Ovary (tissue), 7 donors: ENCODE measurements at regions not wholly inside any gene's neighbourhood (a gene's known extent, or its start where the extent isn't known, plus 50 kb on each side); places are given as distances from the start of the nearest gene placed in this dataset.

Source experiments
- DNase-seq, 5 donors: peaks; one replicate each; pipeline ENCODE4 v3.0.0-alpha.2; 2019 to 2020
- H3K27ac ChIP-seq, 2 donors: fragments of 200-600 bp; one replicate each; pipeline versions ENCODE4 v1.5.1 to v1.8.0; 2019 to 2022
- H3K27me3 ChIP-seq: fragments of 200-600 bp; one replicate; pipeline ENCODE4 v1.8.0; 2022
- H3K36me3 ChIP-seq: fragments of 200-600 bp; sonication (generic); one replicate; pipeline ENCODE4 v1.5.1; 2019
- H3K4me1 ChIP-seq: one replicate; pipeline ENCODE4 v1.8.1; 2013; ENCODE audit warnings: mild to moderate bottlenecking, moderate library complexity; ENCODE audit not compliant: insufficient read depth
- H3K4me3 ChIP-seq: fragments of 200-600 bp; sonication (generic); one replicate; pipeline ENCODE4 v1.5.1; 2017
- H3K9me3 ChIP-seq, 2 donors: fragments of 200-600 bp in 1 of 2; sonication (generic) in 1 of 2; one replicate each; pipeline versions ENCODE4 v1.5.1 to v1.8.1; 2013 to 2019; ENCODE audit warnings: mild to moderate bottlenecking in 1 of 2, moderate library complexity in 1 of 2
- CTCF ChIP-seq, 3 donors: fragments of 450-650 bp in 2 of 3; fragments of 200-600 bp in 1 of 3; IDR thresholded peaks; one replicate each; pipeline versions ENCODE4 v1.5.1 to v1.8.0; 2016 to 2022; ENCODE audit warnings: antibody characterized with exemption in 3 of 3, mild to moderate bottlenecking in 1 of 3
- EP300 ChIP-seq: sonication (generic); formaldehyde crosslinking; IDR thresholded peaks from one replicate; pipeline ENCODE4 v1.6.1; 2017; ENCODE audit warnings: antibody characterized with exemption
- POLR2A ChIP-seq: fragments of 450-650 bp; IDR thresholded peaks from one replicate; pipeline ENCODE4 v1.6.1; 2017; ENCODE audit warnings: antibody characterized with exemption, mild to moderate bottlenecking, moderate library complexity
- WGBS, 3 donors: extraction: QIAGEN DNeasy Blood & Tissue Kit in 1 of 3; methylation state at CpG; one replicate each; pipeline versions ENCODE4 v1.1.5 to v1.1.7; 2013 to 2017; 5-methylcytosine and 5-hydroxymethylcytosine counted together
- intact Hi-C, 4 donors: fragments of 100-400 bp; cut with DNase I; formaldehyde crosslinking; loops; one replicate each; pipeline versions ENCODE4 v1.11.0 to v1.15.1; 2022 to 2023
- donor health status: DM: no; HTN: no; CAD: no; lungs with moderate emphysema.
- donor health status: DM: no; HTN: no; CAD: no.
- donor health status: Bipolar disorder and iron deficiency.
- donor health status: DM: no; HTN: no; CAD: no.
- donor health status: DM: yes; HTN: yes; CAD: no.

- H3K36me3 ChIP-seq: no peaks in the 10 kb centered on the region
- WGBS, 3 donors: 63 to 70% (median 66%) methylated on average over 3 of the region's 3 CpGs
- intact Hi-C loops: no loop called here
- H3K9me3 ChIP-seq: no peaks in the 10 kb centered on the region
- no peaks in the 10 kb centered on the region for H3K27me3 ChIP-seq
- no peak for DNase-seq
- TF ChIP-seq EP300 (no peak), CTCF (IDR thresholded peaks at IDR 0.05) (no peak)
- H3K4me1 ChIP-seq: no peaks in the 10 kb centered on the region
- H3K4me3 ChIP-seq: no peak overlapping the region
- no peak overlapping the region for H3K27ac ChIP-seq
These were observed 476.2 kb upstream of the POU3F2 start for GRCh38 chr6:98358173-98358572.

- H3K36me3 ChIP-seq: no peaks in the 10 kb centered on the region
- no peak overlapping the region for H3K27ac ChIP-seq
- H3K9me3 ChIP-seq: no peaks in the 10 kb centered on the region
- H3K27me3 ChIP-seq: no peaks in the 10 kb centered on the region
- no peak for DNase-seq
- TF ChIP-seq POLR2A (no peak), CTCF (IDR thresholded peaks at IDR 0.05) (no peak), EP300 (no peak)
- intact Hi-C loops: no loop called here
- H3K4me1 ChIP-seq: no peaks in the 10 kb centered on the region
- WGBS, 3 donors: 81 to 84% (median 82%) methylated on average over 6 of the region's 6 CpGs
- no peak overlapping the region for H3K4me3 ChIP-seq
These were observed 468.0 kb upstream of the POU3F2 start for GRCh38 chr6:98366371-98366770.

GRCh38 chr6:98380589-98380988 lies 453.8 kb upstream of the POU3F2 start:
- Histone ChIP-seq H3K27ac (no peak overlapping the region), H3K4me1 (no peaks in the 10 kb centered on the region), H3K27me3 (no peaks in the 10 kb centered on the region), H3K4me3 (no peak overlapping the region), H3K36me3 (no peaks in the 10 kb centered on the region), H3K9me3 (no peaks in the 10 kb centered on the region)
- intact Hi-C loops: no loop called here
- 16 to 33% (median 23%) methylated on average over 3 of the region's 3 CpGs for WGBS, 3 donors
- DNase-seq: no peak
- no peak for TF ChIP-seq EP300

GRCh38 chr6:98382246-98382645 lies 452.1 kb upstream of the POU3F2 start:
- Histone ChIP-seq H3K9me3 (no peaks in the 10 kb centered on the region), H3K27ac (no peak overlapping the region), H3K4me3 (no peak overlapping the region), H3K4me1 (no peaks in the 10 kb centered on the region), H3K27me3 (no peaks in the 10 kb centered on the region), H3K36me3 (no peaks in the 10 kb centered on the region)
- intact Hi-C loops: no loop called here
- WGBS, 3 donors: 71 to 78% (median 74%) methylated on average over 3 of the region's 3 CpGs
- DNase-seq: no peak
- TF ChIP-seq POLR2A (no peak), EP300 (no peak), CTCF (IDR thresholded peaks at IDR 0.05) (no peak)

GRCh38 chr6:98384334-98384733 lies 450.0 kb upstream of the POU3F2 start:
- WGBS, 3 donors: 17 to 27% (median 17%) methylated on average over 7 of the region's 7 CpGs
- TF ChIP-seq POLR2A: no peak
- TF ChIP-seq EP300: no peak
- no peak for TF ChIP-seq CTCF (IDR thresholded peaks at IDR 0.05)
- H3K27ac ChIP-seq: no peak overlapping the region
- H3K27me3 ChIP-seq: no peaks in the 10 kb centered on the region
- DNase-seq: no peak
- H3K4me3 ChIP-seq: no peak overlapping the region
- no peaks in the 10 kb centered on the region for H3K36me3 ChIP-seq
- no peaks in the 10 kb centered on the region for H3K4me1 ChIP-seq
- intact Hi-C loops: no loop called here
- no peaks in the 10 kb centered on the region for H3K9me3 ChIP-seq
